RWPE2 (cell line): ENCODE measurements at regions not wholly inside any gene's neighbourhood (a gene's known extent, or its start where the extent isn't known, plus 50 kb on each side); places are given as distances from the start of the nearest gene placed in this dataset.

Source experiments
- ATAC-seq: fragments of 200-7000 bp; cut with Tn5 transposase; 3 replicates; pipeline ENCODE4 v1.9.1; 2021; ENCODE audit warnings: low read depth
- DNase-seq: peaks from one replicate; pipeline ENCODE4 v3.0.0-alpha.2; 2020; ENCODE audit warnings: low spot score
- H3K27ac ChIP-seq: fragments of 450-650 bp; 2 replicates; pipeline ENCODE4 v1.5.1; 2017; ENCODE audit warnings: mild to moderate bottlenecking; ENCODE audit not compliant: poor library complexity, severe bottlenecking
- H3K27me3 ChIP-seq: fragments of 250-450 bp; sonication (Bioruptor Pico); 2 replicates; pipeline ENCODE4 v1.5.1; 2021; ENCODE audit warnings: mild to moderate bottlenecking, moderate library complexity; ENCODE audit not compliant: insufficient read depth, poor library complexity, severe bottlenecking
- H3K36me3 ChIP-seq: fragments of 250-450 bp; sonication (Bioruptor Pico); 2 replicates; pipeline ENCODE4 v1.5.1; 2020; ENCODE audit warnings: low read depth, mild to moderate bottlenecking, moderate library complexity
- H3K4me1 ChIP-seq: fragments of 250-450 bp; sonication (Bioruptor Pico); 2 replicates; pipeline ENCODE4 v1.5.1; 2021; ENCODE audit warnings: mild to moderate bottlenecking, moderate library complexity; ENCODE audit not compliant: insufficient read depth, poor library complexity, severe bottlenecking
- H3K4me3 ChIP-seq: fragments of 250-450 bp; sonication (Bioruptor Pico); 2 replicates; pipeline ENCODE4 v1.5.1; 2021; ENCODE audit warnings: mild to moderate bottlenecking, moderate library complexity; ENCODE audit not compliant: severe bottlenecking
- H3K9me3 ChIP-seq: fragments of 250-450 bp; sonication (Bioruptor Pico); 2 replicates; pipeline ENCODE4 v1.5.1; 2021; ENCODE audit warnings: mild to moderate bottlenecking, moderate library complexity; ENCODE audit not compliant: severe bottlenecking
- TF ChIP-seq, protein P1 (sequence below): fragments of 450-650 bp; IDR thresholded peaks from one replicate; pipeline ENCODE4 v1.5.1; 2017; ENCODE audit warnings: mild to moderate bottlenecking, moderate library complexity; ENCODE audit not compliant: poor library complexity, severe bottlenecking

DNA sequence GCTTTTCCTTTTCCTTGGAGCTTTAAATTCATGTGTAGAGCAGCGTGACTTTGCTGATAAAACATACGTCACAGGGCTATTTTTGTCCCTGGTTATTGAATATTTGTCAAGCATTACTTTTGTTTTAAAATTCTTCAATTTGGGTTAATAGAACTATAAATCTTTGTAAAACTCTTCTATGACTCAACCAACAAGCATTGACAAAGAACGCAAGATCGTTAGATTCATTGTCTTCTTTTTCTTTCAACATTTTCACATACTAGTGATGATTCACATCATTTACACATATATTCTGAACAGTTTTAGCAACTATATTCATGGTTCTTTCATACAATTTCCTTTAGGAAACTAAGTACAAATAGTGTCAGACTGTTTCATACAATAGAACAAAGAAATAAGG lies 72.0 kb upstream of the GPM6A start:
- H3K4me1 ChIP-seq, result peaks cover 10% of the 10 kb centered on the region
- H3K27ac ChIP-seq, result no peak overlapping the region
- TF ChIP-seq, protein P1, sequence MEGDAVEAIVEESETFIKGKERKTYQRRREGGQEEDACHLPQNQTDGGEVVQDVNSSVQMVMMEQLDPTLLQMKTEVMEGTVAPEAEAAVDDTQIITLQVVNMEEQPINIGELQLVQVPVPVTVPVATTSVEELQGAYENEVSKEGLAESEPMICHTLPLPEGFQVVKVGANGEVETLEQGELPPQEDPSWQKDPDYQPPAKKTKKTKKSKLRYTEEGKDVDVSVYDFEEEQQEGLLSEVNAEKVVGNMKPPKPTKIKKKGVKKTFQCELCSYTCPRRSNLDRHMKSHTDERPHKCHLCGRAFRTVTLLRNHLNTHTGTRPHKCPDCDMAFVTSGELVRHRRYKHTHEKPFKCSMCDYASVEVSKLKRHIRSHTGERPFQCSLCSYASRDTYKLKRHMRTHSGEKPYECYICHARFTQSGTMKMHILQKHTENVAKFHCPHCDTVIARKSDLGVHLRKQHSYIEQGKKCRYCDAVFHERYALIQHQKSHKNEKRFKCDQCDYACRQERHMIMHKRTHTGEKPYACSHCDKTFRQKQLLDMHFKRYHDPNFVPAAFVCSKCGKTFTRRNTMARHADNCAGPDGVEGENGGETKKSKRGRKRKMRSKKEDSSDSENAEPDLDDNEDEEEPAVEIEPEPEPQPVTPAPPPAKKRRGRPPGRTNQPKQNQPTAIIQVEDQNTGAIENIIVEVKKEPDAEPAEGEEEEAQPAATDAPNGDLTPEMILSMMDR, result no peak
- H3K36me3 ChIP-seq, result no peaks in the 10 kb centered on the region
- H3K27me3 ChIP-seq, result peaks cover 2% of the 10 kb centered on the region
- no peak for DNase-seq
- H3K4me3 ChIP-seq, result no peak overlapping the region
- peak; percentile 53; the same call in 1 of the 3 replicates for ATAC-seq
- H3K9me3 ChIP-seq, result no peaks in the 10 kb centered on the region

DNA sequence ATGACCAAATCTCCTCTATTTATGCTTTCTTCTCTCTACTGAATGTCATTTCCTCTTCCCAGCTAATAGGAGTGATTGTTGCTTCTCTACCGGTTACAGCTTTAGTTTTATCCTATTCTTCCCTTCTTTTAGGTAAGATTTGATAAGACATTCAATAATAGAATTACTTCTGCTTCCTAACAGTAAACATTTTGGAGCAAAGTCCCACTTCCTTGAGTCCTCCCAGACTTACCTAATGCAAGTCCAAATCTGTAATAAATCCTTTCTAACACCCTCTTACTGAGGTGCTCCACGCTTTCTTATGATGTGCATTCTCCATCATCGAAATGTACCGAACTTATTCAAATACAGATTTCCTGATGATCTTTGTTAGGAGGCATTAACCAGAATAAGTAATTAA lies 79.2 kb upstream of the GPM6A start:
- ATAC-seq, result no peak

DNA sequence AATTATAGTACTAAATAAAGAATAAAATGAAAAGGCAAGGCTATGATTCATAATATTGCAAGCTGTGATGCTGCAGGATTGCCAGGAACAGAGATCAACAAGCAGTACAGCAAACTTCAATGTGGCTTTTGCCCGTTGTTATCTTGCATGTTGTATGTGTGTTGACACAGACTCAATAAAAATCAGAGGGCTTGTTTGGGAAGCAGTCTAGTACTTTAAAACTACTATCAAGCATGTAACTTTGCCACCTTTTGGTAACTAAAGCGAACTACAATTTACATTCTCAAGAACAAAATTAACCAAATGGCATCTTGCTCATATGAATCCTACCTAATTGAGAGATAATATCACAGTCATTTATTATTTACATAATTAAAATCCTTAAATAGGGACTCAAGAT lies 79.8 kb upstream of the GPM6A start:
- peak; percentile 33; the same call in 1 of the 3 replicates for ATAC-seq

More for the DNA sequence above, 79.2 kb upstream of the GPM6A start:
- TF ChIP-seq, protein P1, result no peak
- no peaks in the 10 kb centered on the region for H3K4me1 ChIP-seq
- H3K4me3 ChIP-seq, result no peak overlapping the region
- no peak for DNase-seq
- no peaks in the 10 kb centered on the region for H3K27me3 ChIP-seq
- H3K36me3 ChIP-seq, result no peaks in the 10 kb centered on the region
- no peaks in the 10 kb centered on the region for H3K9me3 ChIP-seq
- no peak overlapping the region for H3K27ac ChIP-seq

DNA sequence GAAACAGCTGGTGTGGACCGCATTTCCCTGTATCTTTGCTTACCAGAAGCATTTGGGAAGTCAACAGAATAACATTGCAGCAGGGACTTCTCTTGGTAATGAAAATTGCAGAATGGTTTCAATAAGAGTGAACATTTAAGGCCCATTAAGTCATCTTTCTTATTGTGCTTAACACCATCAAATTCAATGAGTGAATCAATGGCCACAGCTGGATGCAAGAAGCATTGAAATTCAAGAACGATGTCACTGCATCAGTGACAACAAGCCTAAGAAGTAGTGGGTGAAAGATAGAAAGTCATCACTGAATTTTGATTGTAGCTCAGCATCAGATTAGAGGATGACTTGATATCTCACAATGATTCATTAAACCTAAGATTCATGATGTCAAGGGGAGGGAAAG lies 93.9 kb upstream of the GPM6A start:
- ATAC-seq (no peak), DNase-seq (no peak)

More for the DNA sequence above, 79.8 kb upstream of the GPM6A start:
- DNase-seq, result no peak
- Histone ChIP-seq H3K4me3 (no peak overlapping the region), H3K27me3 (no peaks in the 10 kb centered on the region), H3K4me1 (no peaks in the 10 kb centered on the region), H3K9me3 (no peaks in the 10 kb centered on the region), H3K36me3 (no peaks in the 10 kb centered on the region), H3K27ac (no peak overlapping the region)
- TF ChIP-seq, protein P1, result peak; percentile 56

DNA sequence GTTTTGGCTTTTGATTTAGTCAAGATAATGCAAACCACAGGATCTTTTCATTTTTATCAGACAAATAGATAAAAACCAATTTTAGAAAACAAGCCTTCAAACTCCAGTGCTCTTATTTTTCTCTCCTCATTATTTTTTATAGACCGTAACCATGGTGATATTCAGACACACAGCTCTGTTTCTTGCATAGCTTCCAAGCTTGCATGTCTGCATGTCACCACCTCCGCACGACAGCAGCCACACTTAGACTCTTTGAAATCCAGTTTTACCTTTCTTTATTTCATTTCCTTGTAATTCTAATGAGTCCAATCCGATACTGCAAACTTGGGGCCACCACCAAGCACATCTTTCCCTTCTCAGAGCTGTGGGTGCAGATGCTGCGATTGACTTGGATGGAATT lies 94.3 kb upstream of the GPM6A start:
- H3K4me3 ChIP-seq, result no peak overlapping the region
- TF ChIP-seq, protein P1, result no peak
- ATAC-seq (no peak), DNase-seq (no peak)
- no peaks in the 10 kb centered on the region for H3K9me3 ChIP-seq
- H3K27me3 ChIP-seq, result no peaks in the 10 kb centered on the region
- no peaks in the 10 kb centered on the region for H3K4me1 ChIP-seq
- no peak overlapping the region for H3K27ac ChIP-seq
- H3K36me3 ChIP-seq, result no peaks in the 10 kb centered on the region

More for the DNA sequence above, 93.9 kb upstream of the GPM6A start:
- Histone ChIP-seq H3K27me3 (no peaks in the 10 kb centered on the region), H3K36me3 (no peaks in the 10 kb centered on the region), H3K4me3 (no peak overlapping the region), H3K27ac (no peak overlapping the region), H3K9me3 (no peaks in the 10 kb centered on the region), H3K4me1 (no peaks in the 10 kb centered on the region)
- TF ChIP-seq, protein P1, result no peak
